Common myeloid progenitor, CD34-positive (primary cell): ENCODE measurements at regions not wholly inside any gene's neighbourhood (a gene's known extent, or its start where the extent isn't known, plus 50 kb on each side); places are given as distances from the start of the nearest gene placed in this dataset.

ENCODE experiments used
- CTCF ChIA-PET: fragments of 350-600 bp; sonication (Branson Sonifier 250); formaldehyde crosslinking; loops from one replicate; lab custom pipeline; 2021; ENCODE audit warnings: antibody characterized with exemption; lab: Charles Lee
- POLR2A ChIA-PET: fragments of 350-600 bp; sonication (Branson Sonifier 250); formaldehyde crosslinking; loops from one replicate; lab custom pipeline; 2021; ENCODE audit warnings: antibody characterized with exemption; lab: Charles Lee
- DNase-seq, 3 donors: peaks; one replicate each; pipeline versions ENCODE4 v3.0.0 to v3.0.0-alpha.2; 2013
- H3K27ac ChIP-seq, 2 experiments: 1 replicate in 1 of 2; 2 replicates in 1 of 2; pipeline ENCODE4 v1.7.0; 2013; ENCODE audit warnings: inconsistent platforms in 2 of 2, low read length in 2 of 2, mild to moderate bottlenecking in 2 of 2, low read depth in 1 of 2, moderate library complexity in 1 of 2; ENCODE audit not compliant: severe bottlenecking in 2 of 2, insufficient read depth in 1 of 2, poor library complexity in 1 of 2
- H3K27me3 ChIP-seq, 5 experiments: replicated peaks in 2 of 5; 1 replicate in 3 of 5; 2 replicates in 2 of 5; pipeline versions ENCODE4 v1.6.1 to v1.7.0; 2013; ENCODE audit warnings: low read length in 4 of 5, mild to moderate bottlenecking in 2 of 5, moderate library complexity in 2 of 5, inconsistent platforms in 1 of 5; ENCODE audit not compliant: insufficient read depth in 5 of 5, control insufficient read depth in 4 of 5
- H3K36me3 ChIP-seq, 4 experiments: 1 replicate in 2 of 4; 2 replicates in 2 of 4; pipeline versions ENCODE4 v1.6.1 to v1.7.0; 2013; ENCODE audit warnings: low read length in 3 of 4, control low read depth in 1 of 4, mild to moderate bottlenecking in 1 of 4; ENCODE audit not compliant: control insufficient read depth in 4 of 4, insufficient read depth in 4 of 4
- H3K4me1 ChIP-seq, 4 experiments: 1 replicate in 3 of 4; 2 replicates in 1 of 4; pipeline versions ENCODE4 v1.6.1 to v1.7.1; 2013; ENCODE audit warnings: low read length in 3 of 4, mild to moderate bottlenecking in 3 of 4, control low read depth in 1 of 4, inconsistent platforms in 1 of 4, moderate library complexity in 1 of 4; ENCODE audit not compliant: control insufficient read depth in 4 of 4, insufficient read depth in 4 of 4; ENCODE audit errors: control extremely low read depth in 1 of 4
- H3K4me3 ChIP-seq, 7 experiments: 1 replicate in 4 of 7; 2 replicates in 3 of 7; pipeline versions ENCODE4 v1.5.1 to v1.7.0; 2013; ENCODE audit warnings: mild to moderate bottlenecking in 7 of 7, low read length in 6 of 7, moderate library complexity in 6 of 7, inconsistent platforms in 2 of 7, low read depth in 2 of 7, control low read depth in 1 of 7; ENCODE audit not compliant: insufficient read depth in 4 of 7, control insufficient read depth in 1 of 7; ENCODE audit errors: extremely low read depth in 1 of 7
- H3K9me3 ChIP-seq, 5 experiments: 1 replicate in 4 of 5; 2 replicates in 1 of 5; pipeline versions ENCODE4 v1.6.1 to v1.7.1; 2013; ENCODE audit warnings: low read length in 4 of 5, mild to moderate bottlenecking in 2 of 5, inconsistent platforms in 1 of 5, low read depth in 1 of 5, moderate library complexity in 1 of 5; ENCODE audit not compliant: control insufficient read depth in 4 of 5, insufficient read depth in 2 of 5; ENCODE audit errors: control extremely low read depth in 1 of 5
- WGBS: methylation state at CpG from one replicate; pipeline ENCODE4 v1.1.5; 2013; ENCODE audit not compliant: insufficient coverage; 5-methylcytosine and 5-hydroxymethylcytosine counted together

GRCh38 chr10:80784695-80785094, 247.0 kb downstream of the SH2D4B start:
- Histone ChIP-seq H3K9me3 (peaks cover 0 to 1% (median 0%) of the 10 kb centered on the region in 5 experiments), H3K27ac (no peak overlapping the region), H3K36me3 (no peaks in the 10 kb centered on the region), H3K4me3 (no peak overlapping the region), H3K4me1 (no peaks in the 10 kb centered on the region), H3K27me3 (peaks cover 0 to 2% (median 0%) of the 10 kb centered on the region in 5 experiments)
- no CpG with 5 or more reads among the region's 2 CpGs for WGBS
- ChIA-PET CTCF (no interaction called here), POLR2A (no interaction called here)
- no peak for DNase-seq

DNA sequence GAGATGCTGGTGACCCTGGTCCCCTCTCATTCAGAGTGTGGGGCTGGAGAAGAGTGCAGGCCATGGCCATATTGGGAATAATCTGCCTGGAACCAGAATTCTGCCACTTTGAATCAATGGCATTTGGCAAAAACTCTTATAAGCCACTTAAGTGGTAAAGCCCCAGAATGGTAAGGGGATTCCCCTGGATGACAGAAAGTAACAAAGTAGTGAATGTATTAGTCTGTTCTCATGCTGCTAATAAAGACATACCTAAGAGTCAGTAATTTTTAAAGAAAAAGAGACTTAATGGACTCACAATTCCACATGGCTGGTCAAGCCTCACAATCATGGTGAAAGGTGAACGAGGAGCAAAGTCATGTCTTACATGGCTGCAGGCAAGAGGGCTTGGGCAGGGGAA, 248.6 kb downstream of the SH2D4B start:
- ChIA-PET CTCF (no interaction called here), POLR2A (no interaction called here)
- DNase-seq = no peak
- H3K4me3 ChIP-seq = no peak overlapping the region
- WGBS = no CpG with 5 or more reads among the region's 1 CpG
- peaks cover 0 to 1% (median 0%) of the 10 kb centered on the region in 5 experiments for H3K9me3 ChIP-seq
- peaks cover 0 to 2% (median 0%) of the 10 kb centered on the region in 5 experiments for H3K27me3 ChIP-seq
- no peaks in the 10 kb centered on the region for H3K36me3 ChIP-seq
- H3K4me1 ChIP-seq = no peaks in the 10 kb centered on the region
- no peak overlapping the region for H3K27ac ChIP-seq

- ChIA-PET POLR2A (no interaction called here), CTCF (no interaction called here)
- WGBS = 100% methylated on average over 3 of the region's 3 CpGs
These were observed 250.2 kb downstream of the SH2D4B start for GRCh38 chr10:80787952-80788351.

DNA sequence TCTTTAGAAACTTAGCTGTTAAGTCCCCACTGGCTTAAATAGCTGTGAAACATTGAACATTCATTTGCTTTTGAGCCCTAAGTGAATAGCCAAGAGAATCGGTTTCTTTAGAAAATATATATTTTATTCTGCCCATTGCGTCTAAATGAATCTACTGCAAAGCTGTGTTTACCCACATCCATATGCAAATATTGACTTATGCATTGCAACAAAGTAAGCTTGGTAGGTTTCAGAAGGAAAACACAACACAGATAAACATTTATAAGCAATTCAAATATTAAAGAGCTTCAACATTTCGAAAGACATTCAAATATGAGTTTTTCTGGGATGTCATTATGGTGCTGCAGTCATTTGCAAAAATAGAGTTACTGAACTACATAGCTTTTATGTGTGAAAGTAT, 257.3 kb downstream of the SH2D4B start:
- ChIA-PET CTCF (no interaction called here), POLR2A (no interaction called here)
- Histone ChIP-seq H3K4me1 (no peaks in the 10 kb centered on the region), H3K27ac (no peak overlapping the region), H3K4me3 (no peak overlapping the region), H3K36me3 (no peaks in the 10 kb centered on the region), H3K9me3 (no peaks in the 10 kb centered on the region), H3K27me3 (no peaks in the 10 kb centered on the region)
- no CpG with 5 or more reads among the region's 3 CpGs for WGBS
- no peak for DNase-seq

More at GRCh38 chr10:80787952-80788351, 250.2 kb downstream of the SH2D4B start:
- H3K4me1 ChIP-seq = no peaks in the 10 kb centered on the region
- H3K9me3 ChIP-seq = peaks cover 0 to 1% (median 0%) of the 10 kb centered on the region in 5 experiments
- H3K4me3 ChIP-seq = no peak overlapping the region
- H3K36me3 ChIP-seq = no peaks in the 10 kb centered on the region
- H3K27me3 ChIP-seq = peaks cover 0 to 2% (median 0%) of the 10 kb centered on the region in 5 experiments
- H3K27ac ChIP-seq = no peak overlapping the region
- DNase-seq = no peak

- Histone ChIP-seq H3K9me3 (peaks cover 0 to 10% (median 2%) of the 10 kb centered on the region in 5 experiments), H3K36me3 (no peaks in the 10 kb centered on the region), H3K27ac (no peak overlapping the region), H3K4me1 (no peaks in the 10 kb centered on the region), H3K4me3 (no peak overlapping the region), H3K27me3 (peaks cover 0 to 2% (median 0%) of the 10 kb centered on the region in 5 experiments)
- ChIA-PET POLR2A (no interaction called here), CTCF (no interaction called here)
- no CpG with 5 or more reads among the region's 2 CpGs for WGBS
- no peak for DNase-seq
These were observed 267.8 kb downstream of the SH2D4B start for GRCh38 chr10:80805343-80806020.

DNA sequence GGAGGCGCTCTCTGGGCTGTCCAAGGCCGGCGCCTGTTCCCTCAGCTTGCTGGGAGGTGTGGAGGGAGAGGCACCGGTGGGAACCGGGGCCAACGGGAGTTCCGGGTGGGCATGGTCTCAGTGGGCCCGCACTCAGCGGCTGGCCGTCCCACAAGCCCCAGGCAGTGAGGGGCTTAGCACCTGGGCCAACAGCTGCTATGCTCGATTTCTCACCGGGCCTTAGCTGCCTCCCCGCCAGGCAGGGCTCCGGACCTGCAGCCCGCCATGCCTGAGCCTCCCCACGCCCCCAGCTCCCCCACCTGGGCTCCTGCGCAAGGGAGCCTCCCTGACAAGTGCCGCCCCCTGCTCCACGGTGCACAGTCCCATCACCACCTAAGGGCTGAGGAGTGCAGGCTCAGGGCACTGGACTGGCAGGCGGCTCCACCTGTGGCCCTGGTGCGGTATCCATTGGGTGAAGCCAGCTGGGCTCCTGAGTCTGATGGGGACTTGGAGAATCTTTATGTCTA, 276.5 kb downstream of the SH2D4B start:
- 96% methylated on average over 14 of the region's 21 CpGs for WGBS
- no peak for DNase-seq
- no peaks in the 10 kb centered on the region for H3K4me1 ChIP-seq
- H3K36me3 ChIP-seq = no peaks in the 10 kb centered on the region
- CTCF ChIA-PET = no interaction called here
- peaks cover 0 to 2% (median 0%) of the 10 kb centered on the region in 5 experiments for H3K9me3 ChIP-seq
- no peaks in the 10 kb centered on the region for H3K27me3 ChIP-seq
- POLR2A ChIA-PET = no interaction called here
- H3K27ac ChIP-seq = no peak overlapping the region
- H3K4me3 ChIP-seq = no peak overlapping the region

- no peaks in the 10 kb centered on the region for H3K27me3 ChIP-seq
- H3K9me3 ChIP-seq = peaks cover 2 to 17% (median 7%) of the 10 kb centered on the region in 5 experiments
- no peak overlapping the region for H3K27ac ChIP-seq
- ChIA-PET POLR2A (no interaction called here), CTCF (no interaction called here)
- H3K36me3 ChIP-seq = no peaks in the 10 kb centered on the region
- no peak overlapping the region for H3K4me3 ChIP-seq
- H3K4me1 ChIP-seq = no peaks in the 10 kb centered on the region
- 100% methylated on average over 1 of the region's 1 CpG for WGBS
- DNase-seq = no peak
These were observed 291.4 kb downstream of the SH2D4B start for GRCh38 chr10:80829151-80829550.
